Parathyroid adenoma (tissue), 2 donors: ENCODE measurements at regions not wholly inside any gene's neighbourhood (a gene's known extent, or its start where the extent isn't known, plus 50 kb on each side); places are given as distances from the start of the nearest gene placed in this dataset.
"Not testable (repeated sequence)": the region's sequence is repeated elsewhere in the genome, so short reads cannot be mapped to it uniquely, and the experiment has no call there.

Experiments used
- H2AFZ ChIP-seq: fragments of 300-600 bp; sonication (generic); one replicate; pipeline ENCODE4 v1.7.0; 2017; ENCODE audit warnings: antibody characterized with exemption, mild to moderate bottlenecking
- H3K27ac ChIP-seq: fragments of 300-600 bp; sonication (generic); one replicate; pipeline ENCODE4 v1.7.0; 2017
- H3K27me3 ChIP-seq: fragments of 300-600 bp; sonication (generic); one replicate; pipeline ENCODE4 v1.7.0; 2017; ENCODE audit warnings: low read length; ENCODE audit not compliant: control insufficient read depth, insufficient read depth
- H3K36me3 ChIP-seq: fragments of 300-600 bp; sonication (generic); one replicate; pipeline ENCODE4 v1.7.0; 2017; ENCODE audit warnings: low read length; ENCODE audit not compliant: control insufficient read depth, insufficient read depth
- H3K4me1 ChIP-seq: fragments of 300-600 bp; sonication (generic); one replicate; pipeline ENCODE4 v1.7.0; 2017; ENCODE audit warnings: control low read depth
- H3K4me2 ChIP-seq: fragments of 300-600 bp; sonication (generic); one replicate; pipeline ENCODE4 v1.7.0; 2017; ENCODE audit warnings: low read length
- H3K4me3 ChIP-seq: fragments of 300-600 bp; sonication (generic); one replicate; pipeline ENCODE4 v1.7.0; 2017; ENCODE audit warnings: low read depth, low read length
- H3K79me2 ChIP-seq: fragments of 300-600 bp; sonication (generic); one replicate; pipeline ENCODE4 v1.7.0; 2017; ENCODE audit warnings: control low read depth
- H3K9ac ChIP-seq: fragments of 300-600 bp; sonication (generic); one replicate; pipeline ENCODE4 v1.7.0; 2017; ENCODE audit warnings: mild to moderate bottlenecking
- H3K9me3 ChIP-seq: fragments of 300-600 bp; sonication (generic); one replicate; pipeline ENCODE4 v1.7.0; 2017; ENCODE audit warnings: low read length; ENCODE audit not compliant: control insufficient read depth
- TF ChIP-seq, protein P1 (sequence below): fragments of 300-600 bp; sonication (generic); IDR thresholded peaks from one replicate; pipeline ENCODE4 v1.7.0; 2017; ENCODE audit warnings: antibody characterized with exemption, mild to moderate bottlenecking
- donor health status: primary hyperparathyroidism.

DNA sequence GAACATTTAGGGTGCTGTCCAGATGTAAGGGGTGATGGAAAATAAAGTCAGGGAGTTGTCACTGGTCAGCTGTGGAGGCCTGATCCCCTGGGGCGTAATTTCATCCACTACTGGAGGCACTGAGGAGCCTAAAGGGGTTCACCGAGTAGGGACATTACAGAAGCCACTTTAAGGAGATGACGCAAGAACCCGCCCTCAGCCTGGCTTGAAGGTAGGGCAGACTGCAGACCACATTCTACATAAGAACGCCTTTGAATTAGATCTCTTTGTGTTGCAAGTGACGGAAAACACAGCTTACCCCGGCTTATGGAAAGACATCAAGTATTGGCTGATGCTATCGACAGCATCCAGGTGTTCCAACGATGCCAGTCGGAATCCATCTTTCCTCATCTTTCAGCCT lies 462.7 kb upstream of the CDH4 start:
- no peaks in the 10 kb centered on the region for H3K79me2 ChIP-seq
- H3K27ac ChIP-seq: no peak overlapping the region
- H3K4me1 ChIP-seq: no peaks in the 10 kb centered on the region
- H3K9me3 ChIP-seq: no peaks in the 10 kb centered on the region
- TF ChIP-seq, protein P1, sequence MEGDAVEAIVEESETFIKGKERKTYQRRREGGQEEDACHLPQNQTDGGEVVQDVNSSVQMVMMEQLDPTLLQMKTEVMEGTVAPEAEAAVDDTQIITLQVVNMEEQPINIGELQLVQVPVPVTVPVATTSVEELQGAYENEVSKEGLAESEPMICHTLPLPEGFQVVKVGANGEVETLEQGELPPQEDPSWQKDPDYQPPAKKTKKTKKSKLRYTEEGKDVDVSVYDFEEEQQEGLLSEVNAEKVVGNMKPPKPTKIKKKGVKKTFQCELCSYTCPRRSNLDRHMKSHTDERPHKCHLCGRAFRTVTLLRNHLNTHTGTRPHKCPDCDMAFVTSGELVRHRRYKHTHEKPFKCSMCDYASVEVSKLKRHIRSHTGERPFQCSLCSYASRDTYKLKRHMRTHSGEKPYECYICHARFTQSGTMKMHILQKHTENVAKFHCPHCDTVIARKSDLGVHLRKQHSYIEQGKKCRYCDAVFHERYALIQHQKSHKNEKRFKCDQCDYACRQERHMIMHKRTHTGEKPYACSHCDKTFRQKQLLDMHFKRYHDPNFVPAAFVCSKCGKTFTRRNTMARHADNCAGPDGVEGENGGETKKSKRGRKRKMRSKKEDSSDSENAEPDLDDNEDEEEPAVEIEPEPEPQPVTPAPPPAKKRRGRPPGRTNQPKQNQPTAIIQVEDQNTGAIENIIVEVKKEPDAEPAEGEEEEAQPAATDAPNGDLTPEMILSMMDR: no peak
- no peak overlapping the region for H3K4me3 ChIP-seq
- no peak overlapping the region for H3K9ac ChIP-seq
- H2AFZ ChIP-seq: no peak overlapping the region
- no peak overlapping the region for H3K4me2 ChIP-seq
- no peaks in the 10 kb centered on the region for H3K27me3 ChIP-seq
- no peaks in the 10 kb centered on the region for H3K36me3 ChIP-seq

DNA sequence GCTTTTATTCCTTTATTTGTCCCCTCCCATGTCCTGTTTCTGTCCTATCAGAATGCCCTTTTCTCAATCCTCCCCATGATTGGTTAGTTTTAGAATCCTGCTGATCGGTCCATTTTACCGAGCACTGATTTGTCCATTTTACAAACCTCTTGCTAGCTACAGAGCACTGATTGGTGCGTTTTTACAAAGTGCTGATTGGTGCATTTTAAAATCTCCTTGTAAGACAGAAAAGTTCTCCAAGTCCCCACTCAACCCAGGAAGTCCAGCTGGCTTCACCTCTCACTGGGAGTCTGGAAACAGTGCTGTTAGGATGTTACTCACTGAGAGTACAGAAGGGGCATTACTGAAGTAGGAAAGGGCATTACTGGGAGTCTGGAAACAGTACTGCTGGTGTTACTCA lies 461.7 kb upstream of the CDH4 start:
- H2AFZ ChIP-seq, H3K27me3 ChIP-seq, H3K79me2 ChIP-seq, H3K9ac ChIP-seq, H3K4me2 ChIP-seq, H3K4me1 ChIP-seq, H3K36me3 ChIP-seq, H3K27ac ChIP-seq, H3K9me3 ChIP-seq, H3K4me3 ChIP-seq: not testable (repeated sequence)

DNA sequence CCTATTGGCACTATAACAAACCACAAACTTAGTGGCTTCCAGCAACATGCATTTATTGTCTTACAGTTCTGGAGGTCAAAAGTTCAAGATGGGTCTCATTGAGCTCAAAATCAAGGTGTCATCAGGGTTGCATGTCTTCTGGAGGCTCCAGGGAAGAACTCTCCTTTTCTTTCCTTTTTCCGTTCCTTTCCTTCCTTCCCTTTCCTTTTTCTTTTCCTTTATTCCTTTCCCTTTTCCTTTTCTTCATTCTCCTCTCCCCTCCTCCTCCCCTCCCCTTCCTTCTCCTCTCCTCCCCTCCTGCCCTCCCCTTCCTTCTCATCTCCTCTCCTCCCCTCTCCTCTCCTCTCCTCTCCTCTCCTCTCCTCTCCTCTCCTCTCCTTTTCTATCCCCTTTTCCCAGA lies 460.2 kb upstream of the CDH4 start:
- no peaks in the 10 kb centered on the region for H3K36me3 ChIP-seq
- TF ChIP-seq, protein P1: no peak
- no peaks in the 10 kb centered on the region for H3K27me3 ChIP-seq
- H3K4me1 ChIP-seq: no peaks in the 10 kb centered on the region
- H3K4me2 ChIP-seq: no peak overlapping the region
- no peaks in the 10 kb centered on the region for H3K79me2 ChIP-seq
- no peaks in the 10 kb centered on the region for H3K9me3 ChIP-seq
- H3K4me3 ChIP-seq: no peak overlapping the region
- no peak overlapping the region for H3K27ac ChIP-seq
- H3K9ac ChIP-seq: no peak overlapping the region
- H2AFZ ChIP-seq: no peak overlapping the region

DNA sequence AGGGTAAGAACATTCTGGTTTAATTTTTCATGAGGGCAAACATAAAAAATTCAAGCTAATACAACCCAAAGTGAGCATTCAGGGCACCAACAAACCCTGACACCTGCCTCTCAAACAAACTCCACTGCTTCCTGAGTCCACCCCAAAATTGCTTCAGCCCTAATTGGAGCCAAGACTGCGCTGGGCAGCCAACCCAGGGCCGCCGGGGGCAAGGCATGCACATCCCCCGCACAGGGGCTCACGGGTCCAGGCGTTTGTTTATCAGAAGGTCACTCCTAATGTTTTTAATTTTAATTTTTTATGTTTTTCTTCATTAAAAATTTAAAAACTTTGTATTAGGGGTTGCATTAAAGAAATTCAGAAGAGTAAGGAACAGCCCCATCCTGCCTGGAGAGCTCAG lies 459.1 kb upstream of the CDH4 start:
- H3K4me3 ChIP-seq: no peak overlapping the region
- H3K4me1 ChIP-seq: no peaks in the 10 kb centered on the region
- no peak overlapping the region for H3K4me2 ChIP-seq
- no peak overlapping the region for H3K27ac ChIP-seq
- no peaks in the 10 kb centered on the region for H3K36me3 ChIP-seq
- H3K27me3 ChIP-seq: no peaks in the 10 kb centered on the region
- no peaks in the 10 kb centered on the region for H3K79me2 ChIP-seq
- no peak overlapping the region for H2AFZ ChIP-seq
- H3K9me3 ChIP-seq: no peaks in the 10 kb centered on the region
- TF ChIP-seq, protein P1: no peak
- no peak overlapping the region for H3K9ac ChIP-seq

DNA sequence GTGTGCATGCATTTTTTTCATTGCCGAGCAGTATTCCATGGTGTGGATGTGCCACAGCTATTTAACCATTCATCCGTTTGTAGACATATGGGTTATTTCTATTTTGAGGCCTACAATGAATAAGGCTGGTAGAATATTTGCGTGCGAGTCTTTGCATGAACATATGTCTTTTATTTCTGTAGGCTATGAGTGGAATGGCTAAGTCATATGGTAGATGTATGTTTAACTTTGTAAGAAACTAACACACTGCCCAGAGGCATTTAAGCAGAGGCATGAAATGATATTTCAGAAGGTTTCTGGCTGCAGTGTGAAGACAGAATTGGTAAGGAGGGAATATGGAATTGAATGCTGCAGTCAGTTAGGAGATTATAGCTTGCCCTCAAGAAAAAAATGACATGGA lies 457.4 kb upstream of the CDH4 start:
- Histone ChIP-seq H3K4me2 (no peak overlapping the region), H3K4me3 (no peak overlapping the region), H2AFZ (no peak overlapping the region), H3K9ac (no peak overlapping the region), H3K27me3 (no peaks in the 10 kb centered on the region), H3K9me3 (no peaks in the 10 kb centered on the region), H3K79me2 (no peaks in the 10 kb centered on the region), H3K36me3 (no peaks in the 10 kb centered on the region), H3K4me1 (no peaks in the 10 kb centered on the region), H3K27ac (no peak overlapping the region)
- TF ChIP-seq, protein P1: no peak
